Esophagus muscularis mucosa (tissue), 4 donors: ENCODE measurements at regions not wholly inside any gene's neighbourhood (a gene's known extent, or its start where the extent isn't known, plus 50 kb on each side); places are given as distances from the start of the nearest gene placed in this dataset.

ENCODE experiments used
- CTCF ChIP-seq, 3 experiments: fragments of 200-600 bp in 2 of 3; fragments of 450-650 bp in 1 of 3; sonication (generic) in 2 of 3; IDR thresholded peaks; one replicate each; pipeline ENCODE4 v1.5.1; 2017 to 2019; ENCODE audit warnings: antibody characterized with exemption in 3 of 3, mild to moderate bottlenecking in 2 of 3, moderate library complexity in 1 of 3
- EP300 ChIP-seq: sonication (generic); formaldehyde crosslinking; IDR thresholded peaks from one replicate; pipeline ENCODE4 v1.6.1; 2017; ENCODE audit warnings: antibody characterized with exemption
- POLR2AphosphoS5 ChIP-seq, 2 donors: sonication (generic); formaldehyde crosslinking; IDR thresholded peaks; one replicate each; pipeline ENCODE4 v1.6.1; 2017; ENCODE audit warnings: antibody characterized with exemption in 2 of 2

GRCh38 chr10:23505797-23506465 is 67.1 kb downstream of the OTUD1 start:
- no peak for TF ChIP-seq CTCF (IDR thresholded peaks at IDR 0.05)
- TF ChIP-seq EP300: no peak
- no peak for TF ChIP-seq POLR2AphosphoS5 (IDR thresholded peaks at IDR 0.05)
